Neural cell (in vitro differentiated cells): ENCODE measurements at regions not wholly inside any gene's neighbourhood (a gene's known extent, or its start where the extent isn't known, plus 50 kb on each side); places are given as distances from the start of the nearest gene placed in this dataset.

Source experiments
- H2AFZ ChIP-seq: fragments of 200-600, 300-800 bp; sonication (generic), shearing (Covaris generic); 2 replicates; pipeline ENCODE4 v1.6.0; 2014; ENCODE audit warnings: low read depth, mild to moderate bottlenecking, antibody characterized with exemption, low read length, moderate library complexity
- H3F3A ChIP-seq: fragments of 200-600 bp; shearing (Covaris generic); 2 replicates; pipeline ENCODE4 v1.6.1; 2016; ENCODE audit warnings: mild to moderate bottlenecking, moderate library complexity, mixed read lengths, antibody characterized with exemption, low read length; ENCODE audit not compliant: insufficient read depth, poor library complexity, severe bottlenecking
- H3K27ac ChIP-seq: fragments of 200-600, 300-800 bp; sonication (generic), shearing (Covaris generic); 2 replicates; pipeline ENCODE4 v1.5.1; 2014; ENCODE audit warnings: mild to moderate bottlenecking, low read length, moderate library complexity
- H3K27me3 ChIP-seq: fragments of 300-800, 200-600 bp; sonication (generic), shearing (Covaris generic); 2 replicates; pipeline ENCODE4 v1.6.0; 2014; ENCODE audit warnings: mild to moderate bottlenecking, low read depth, low read length, moderate library complexity; ENCODE audit not compliant: insufficient read depth
- H3K36me3 ChIP-seq: fragments of 300-800, 200-600 bp; sonication (generic), shearing (Covaris generic); 2 replicates; pipeline ENCODE4 v1.5.1; 2014; ENCODE audit warnings: mild to moderate bottlenecking, antibody characterized with exemption, low read length, moderate library complexity; ENCODE audit not compliant: insufficient read depth
- H3K4me2 ChIP-seq: fragments of 300-800, 200-600 bp; sonication (generic), shearing (Covaris generic); 2 replicates; pipeline ENCODE4 v1.6.0; 2014; ENCODE audit warnings: mild to moderate bottlenecking, low read length
- H3K4me3 ChIP-seq: fragments of 300-800, 200-600 bp; sonication (generic), shearing (Covaris generic); 2 replicates; pipeline ENCODE4 v1.5.1; 2014; ENCODE audit warnings: mild to moderate bottlenecking, low read length, moderate library complexity
- H3K79me2 ChIP-seq: fragments of 200-600 bp; shearing (Covaris generic); replicated peaks from 2 replicates; pipeline ENCODE4 v1.6.0; 2014; ENCODE audit warnings: mild to moderate bottlenecking, low read length, moderate library complexity; ENCODE audit not compliant: insufficient read depth
- H3K9ac ChIP-seq: fragments of 300-800, 200-600 bp; sonication (generic), shearing (Covaris generic); 2 replicates; pipeline ENCODE4 v1.6.1; 2016; ENCODE audit warnings: mild to moderate bottlenecking, low read length, mixed read lengths
- H3K9me2 ChIP-seq: fragments of 200-600 bp; shearing (Covaris generic); 2 replicates; pipeline ENCODE4 v1.6.1; 2016; ENCODE audit warnings: mild to moderate bottlenecking, low read length, mixed read lengths; ENCODE audit not compliant: insufficient read depth
- H3K9me3 ChIP-seq: fragments of 200-600, 300-800 bp; sonication (generic), shearing (Covaris generic); 2 replicates; pipeline ENCODE4 v1.6.1; 2016; ENCODE audit warnings: mild to moderate bottlenecking, mixed run types, low read length, moderate library complexity, mixed read lengths
- H4K20me1 ChIP-seq: fragments of 200-600 bp; shearing (Covaris generic); 2 replicates; pipeline ENCODE4 v1.6.1; 2016; ENCODE audit warnings: mild to moderate bottlenecking, mixed run types; ENCODE audit not compliant: insufficient read depth
- CTCF ChIP-seq: fragments of 450-650 bp; IDR thresholded peaks from 2 replicates; pipeline ENCODE4 v1.5.1; 2014; ENCODE audit warnings: antibody characterized with exemption, mild to moderate bottlenecking, moderate library complexity; ENCODE audit not compliant: poor library complexity, severe bottlenecking
- EP300 ChIP-seq: fragments of 450-650 bp; conservative IDR thresholded peaks from 2 replicates; pipeline ENCODE4 v1.6.1; 2014; ENCODE audit warnings: antibody characterized with exemption, mild to moderate bottlenecking, moderate library complexity; ENCODE audit not compliant: poor library complexity, severe bottlenecking
- EZH2 ChIP-seq: fragments of 200-600, 300-800 bp; shearing (Covaris generic), sonication (generic); IDR thresholded peaks from 2 replicates; pipeline ENCODE4 v1.6.1; 2014; ENCODE audit warnings: antibody characterized with exemption, low read length, borderline replicate concordance, mild to moderate bottlenecking; ENCODE audit not compliant: insufficient read depth, poor library complexity, severe bottlenecking
- MXI1 ChIP-seq: fragments of 450-650 bp; conservative IDR thresholded peaks from 2 replicates; pipeline ENCODE4 v1.6.1; 2014; ENCODE audit warnings: antibody characterized with exemption, mild to moderate bottlenecking; ENCODE audit not compliant: poor library complexity, severe bottlenecking
- POLR2AphosphoS5 ChIP-seq: IDR thresholded peaks from 2 replicates; pipeline ENCODE4 v1.6.1; 2012
- RAD21 ChIP-seq: fragments of 450-650 bp; conservative IDR thresholded peaks from 2 replicates; pipeline ENCODE4 v1.6.1; 2014; ENCODE audit warnings: antibody characterized with exemption, mild to moderate bottlenecking, moderate library complexity
- REST ChIP-seq: IDR thresholded peaks from 2 replicates; pipeline ENCODE4 v1.6.1; 2012; ENCODE audit warnings: borderline replicate concordance
- SMC3 ChIP-seq: fragments of 450-650 bp; conservative IDR thresholded peaks from 2 replicates; pipeline ENCODE4 v1.6.1; 2014; ENCODE audit warnings: antibody characterized with exemption, mild to moderate bottlenecking, moderate library complexity; ENCODE audit not compliant: poor library complexity
- TAF1 ChIP-seq: IDR thresholded peaks from 2 replicates; pipeline ENCODE4 v1.6.1; 2012; ENCODE audit warnings: low read depth

GRCh38 chr5:27502236-27502635 is 463.9 kb upstream of the CDH9 start:
- Histone ChIP-seq H3K9me2 (no peaks in the 10 kb centered on the region), H3K27ac (no peak overlapping the region), H3K9me3 (no peaks in the 10 kb centered on the region), H3K4me3 (no peak overlapping the region), H3K9ac (no peak overlapping the region), H4K20me1 (no peaks in the 10 kb centered on the region), H3K79me2 (no peaks in the 10 kb centered on the region), H3K4me2 (no peak overlapping the region), H3K36me3 (no peaks in the 10 kb centered on the region), H3K27me3 (no peaks in the 10 kb centered on the region), H2AFZ (no peak overlapping the region), H3F3A (no peaks in the 10 kb centered on the region)
- no peak for TF ChIP-seq EP300
- no peak for TF ChIP-seq SMC3
- no peak for TF ChIP-seq REST
- no peak for TF ChIP-seq MXI1
- no peak for TF ChIP-seq POLR2AphosphoS5
- TF ChIP-seq CTCF, result no peak
- TF ChIP-seq RAD21, result no peak
- TF ChIP-seq TAF1, result no peak
- TF ChIP-seq EZH2, result no peak

GRCh38 chr5:27497491-27497890 is 459.1 kb upstream of the CDH9 start:
- H2AFZ ChIP-seq, result no peak overlapping the region
- no peaks in the 10 kb centered on the region for H3K9me2 ChIP-seq
- H3K36me3 ChIP-seq, result no peaks in the 10 kb centered on the region
- H3F3A ChIP-seq, result no peaks in the 10 kb centered on the region
- no peaks in the 10 kb centered on the region for H4K20me1 ChIP-seq
- no peak overlapping the region for H3K4me3 ChIP-seq
- H3K9me3 ChIP-seq, result no peaks in the 10 kb centered on the region
- H3K4me2 ChIP-seq, result no peak overlapping the region
- no peak for TF ChIP-seq EZH2
- TF ChIP-seq SMC3, result no peak
- no peak for TF ChIP-seq MXI1
- TF ChIP-seq TAF1, result no peak
- no peak for TF ChIP-seq RAD21
- TF ChIP-seq POLR2AphosphoS5, result no peak
- TF ChIP-seq EP300, result no peak
- TF ChIP-seq CTCF, result no peak
- no peak overlapping the region for H3K27ac ChIP-seq
- no peaks in the 10 kb centered on the region for H3K27me3 ChIP-seq
- H3K9ac ChIP-seq, result no peak overlapping the region
- no peaks in the 10 kb centered on the region for H3K79me2 ChIP-seq
